ENCODE measurements at regions not wholly inside any gene's neighbourhood (a gene's known extent, or its start where the extent isn't known, plus 50 kb on each side); places are given as distances from the start of the nearest gene placed in this dataset.
"Not testable (repeated sequence)": the region's sequence is repeated elsewhere in the genome, so short reads cannot be mapped to it uniquely, and the experiment has no call there.

DNA sequence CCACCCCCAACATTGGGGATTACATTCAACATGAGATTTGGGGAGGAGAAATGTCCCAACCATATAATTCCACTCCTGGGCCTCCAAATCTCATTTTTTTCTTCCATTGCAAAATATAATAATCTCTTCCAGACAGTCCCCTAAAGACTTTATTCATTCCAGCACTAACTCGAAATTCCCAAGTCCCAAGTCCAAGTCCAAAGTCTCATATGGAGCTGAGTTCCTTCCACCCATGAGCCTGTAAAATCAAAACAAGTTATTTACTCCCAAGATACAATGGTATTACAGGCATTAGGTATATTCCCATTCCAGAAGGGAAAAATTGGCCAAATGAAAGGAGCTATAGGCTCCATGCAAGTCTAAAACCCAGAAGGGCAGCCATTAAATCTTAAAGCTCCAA is 56.7 kb downstream of the P2RY1 start:
- Histone ChIP-seq H3K9me3 (ENCODE audit: control insufficient read depth, low read length) (no peaks in the 10 kb centered on the region), H3K36me3 (ENCODE audit: control insufficient read depth, insufficient read depth, low read length) (no peaks in the 10 kb centered on the region), H3K4me3 (ENCODE audit: low read length) (no peak overlapping the region), H3K4me1 (ENCODE audit: control insufficient read depth, insufficient read depth, low read length) (no peaks in the 10 kb centered on the region), H3K9ac (ENCODE audit: low read length) (no peak overlapping the region), H3K27me3 (ENCODE audit: control insufficient read depth, insufficient read depth, low read length) (peaks cover 3% of the 10 kb centered on the region)

DNA sequence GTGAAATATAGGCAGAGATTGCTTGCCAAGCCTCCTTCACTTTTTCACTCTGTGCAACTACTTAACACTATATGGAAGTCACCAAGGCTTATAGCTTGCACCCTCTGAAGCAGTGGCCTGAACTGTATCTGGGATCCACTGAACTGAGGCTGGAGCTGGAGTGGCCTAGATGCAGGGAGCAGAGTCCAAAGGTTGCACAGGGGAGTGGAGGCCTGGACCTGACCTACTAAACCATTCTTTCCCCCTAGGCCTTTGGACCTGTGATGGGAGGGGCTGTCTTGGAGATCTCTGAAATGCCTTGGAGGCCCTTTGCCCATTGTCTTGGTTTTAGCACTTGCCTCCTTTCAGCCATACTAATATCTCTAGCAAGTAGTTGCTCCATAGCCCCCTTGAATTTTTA is 57.5 kb downstream of the P2RY1 start:
- Histone ChIP-seq H3K4me3 (ENCODE audit: low read length) (no peak overlapping the region), H3K4me1 (ENCODE audit: control insufficient read depth, insufficient read depth, low read length) (no peaks in the 10 kb centered on the region), H3K27me3 (ENCODE audit: control insufficient read depth, insufficient read depth, low read length) (peaks cover 3% of the 10 kb centered on the region), H3K9me3 (ENCODE audit: control insufficient read depth, low read length) (no peaks in the 10 kb centered on the region), H3K36me3 (ENCODE audit: control insufficient read depth, insufficient read depth, low read length) (no peaks in the 10 kb centered on the region), H3K9ac (ENCODE audit: low read length) (no peak overlapping the region)

DNA sequence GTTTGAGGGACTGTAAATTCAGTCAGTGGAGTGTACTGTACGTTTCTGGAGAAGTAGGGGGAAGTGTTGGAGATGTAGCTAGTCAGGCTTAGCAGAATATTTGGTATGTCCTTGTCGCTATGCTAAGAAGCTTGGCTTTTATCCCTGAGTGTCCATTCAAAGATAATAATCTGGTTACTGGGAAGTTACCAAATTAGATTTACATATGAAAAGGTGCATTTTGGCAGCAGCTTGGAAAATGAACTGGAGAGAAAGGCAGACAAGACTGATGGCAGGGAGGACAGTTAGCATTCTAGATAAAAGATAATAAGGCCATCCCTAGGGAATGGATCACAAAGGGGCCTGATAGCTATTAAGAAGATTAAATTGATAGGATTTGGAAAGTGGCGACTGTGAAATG is 58.7 kb downstream of the P2RY1 start:
- H3K9me3 ChIP-seq (ENCODE audit: control insufficient read depth, low read length): no peaks in the 10 kb centered on the region
- H3K9ac ChIP-seq (ENCODE audit: low read length): no peak overlapping the region
- no peak overlapping the region for H3K4me3 ChIP-seq (ENCODE audit: low read length)
- H3K27me3 ChIP-seq (ENCODE audit: control insufficient read depth, insufficient read depth, low read length): peaks cover 3% of the 10 kb centered on the region
- no peaks in the 10 kb centered on the region for H3K4me1 ChIP-seq (ENCODE audit: control insufficient read depth, insufficient read depth, low read length)
- no peaks in the 10 kb centered on the region for H3K36me3 ChIP-seq (ENCODE audit: control insufficient read depth, insufficient read depth, low read length)

DNA sequence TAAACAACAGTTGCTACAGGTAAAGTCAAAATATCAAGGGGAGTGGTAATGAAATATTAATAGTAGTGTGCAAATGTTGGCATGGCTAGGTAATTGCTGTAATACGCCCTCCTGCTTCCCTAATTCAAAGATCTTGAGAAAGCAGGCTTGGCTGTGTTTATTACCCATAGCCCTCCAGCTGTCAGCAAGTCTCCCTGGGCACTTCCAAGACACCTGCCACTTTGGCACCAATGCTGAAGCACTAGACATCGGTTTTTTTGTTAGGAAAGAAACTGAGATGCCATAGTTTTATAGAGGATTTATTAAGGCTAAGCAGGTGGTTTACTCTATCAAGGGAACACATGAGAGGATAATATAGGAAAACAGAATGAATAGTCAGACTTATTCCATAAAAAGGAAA is 64.4 kb downstream of the P2RY1 start:
- Histone ChIP-seq H3K4me3 (ENCODE audit: low read length) (no peak overlapping the region), H3K27me3 (ENCODE audit: control insufficient read depth, insufficient read depth, low read length) (peaks cover 3% of the 10 kb centered on the region), H3K4me1 (ENCODE audit: control insufficient read depth, insufficient read depth, low read length) (no peaks in the 10 kb centered on the region), H3K9me3 (ENCODE audit: control insufficient read depth, low read length) (no peaks in the 10 kb centered on the region), H3K9ac (ENCODE audit: low read length) (no peak overlapping the region), H3K36me3 (ENCODE audit: control insufficient read depth, insufficient read depth, low read length) (no peaks in the 10 kb centered on the region)

DNA sequence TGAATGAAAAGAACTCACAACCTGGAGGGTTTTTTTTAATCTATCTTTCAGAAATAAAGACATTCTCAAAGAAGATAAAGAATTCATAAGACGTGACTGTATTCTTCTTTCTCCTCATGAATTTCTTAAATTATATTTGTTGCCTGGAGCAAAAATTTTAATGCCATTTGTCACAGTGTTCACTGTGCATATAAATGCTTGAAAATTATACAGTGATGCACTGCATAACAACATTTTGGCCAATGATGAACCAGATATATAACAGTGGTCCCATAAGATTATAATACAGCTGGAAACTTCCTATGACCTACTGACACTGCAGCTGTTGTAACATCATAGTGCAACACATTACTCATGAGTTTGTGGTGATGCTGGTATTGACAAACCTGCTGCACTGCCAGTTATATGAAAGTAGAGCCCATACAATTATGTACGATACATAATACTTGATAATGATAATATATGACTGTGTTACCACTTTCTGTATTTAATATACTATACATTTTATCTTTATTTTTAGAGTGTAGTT is 67.3 kb downstream of the P2RY1 start:
- Histone ChIP-seq H3K36me3 (ENCODE audit: control insufficient read depth, insufficient read depth, low read length) (no peaks in the 10 kb centered on the region), H3K4me1 (ENCODE audit: control insufficient read depth, insufficient read depth, low read length) (no peaks in the 10 kb centered on the region), H3K4me3 (ENCODE audit: low read length) (no peak overlapping the region), H3K9me3 (ENCODE audit: control insufficient read depth, low read length) (no peaks in the 10 kb centered on the region), H3K9ac (ENCODE audit: low read length) (no peak overlapping the region), H3K27me3 (ENCODE audit: control insufficient read depth, insufficient read depth, low read length) (no peaks in the 10 kb centered on the region)

DNA sequence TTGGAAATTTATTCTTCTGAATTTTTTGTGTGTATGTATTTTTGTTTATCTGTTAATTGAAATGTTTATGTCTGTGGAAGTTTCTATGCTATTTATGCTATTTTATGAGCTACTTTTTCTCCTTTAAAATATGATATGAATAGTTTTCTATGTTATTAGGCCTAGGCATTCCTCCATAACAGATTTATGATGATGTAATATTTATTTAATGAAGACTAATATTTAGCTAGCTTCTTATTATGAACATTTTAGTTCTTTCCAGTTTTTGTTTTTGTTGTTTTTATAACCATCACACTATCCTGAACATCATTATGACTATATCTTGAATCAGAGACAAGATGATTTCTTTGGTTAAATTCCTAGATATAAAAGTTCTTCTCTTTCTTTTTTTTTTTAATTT is 70.7 kb downstream of the P2RY1 start:
- H3K27me3 ChIP-seq (ENCODE audit: control insufficient read depth, insufficient read depth, low read length): no peaks in the 10 kb centered on the region
- no peaks in the 10 kb centered on the region for H3K36me3 ChIP-seq (ENCODE audit: control insufficient read depth, insufficient read depth, low read length)
- no peak overlapping the region for H3K9ac ChIP-seq (ENCODE audit: low read length)
- H3K9me3 ChIP-seq (ENCODE audit: control insufficient read depth, low read length): no peaks in the 10 kb centered on the region
- no peak overlapping the region for H3K4me3 ChIP-seq (ENCODE audit: low read length)
- no peaks in the 10 kb centered on the region for H3K4me1 ChIP-seq (ENCODE audit: control insufficient read depth, insufficient read depth, low read length)

DNA sequence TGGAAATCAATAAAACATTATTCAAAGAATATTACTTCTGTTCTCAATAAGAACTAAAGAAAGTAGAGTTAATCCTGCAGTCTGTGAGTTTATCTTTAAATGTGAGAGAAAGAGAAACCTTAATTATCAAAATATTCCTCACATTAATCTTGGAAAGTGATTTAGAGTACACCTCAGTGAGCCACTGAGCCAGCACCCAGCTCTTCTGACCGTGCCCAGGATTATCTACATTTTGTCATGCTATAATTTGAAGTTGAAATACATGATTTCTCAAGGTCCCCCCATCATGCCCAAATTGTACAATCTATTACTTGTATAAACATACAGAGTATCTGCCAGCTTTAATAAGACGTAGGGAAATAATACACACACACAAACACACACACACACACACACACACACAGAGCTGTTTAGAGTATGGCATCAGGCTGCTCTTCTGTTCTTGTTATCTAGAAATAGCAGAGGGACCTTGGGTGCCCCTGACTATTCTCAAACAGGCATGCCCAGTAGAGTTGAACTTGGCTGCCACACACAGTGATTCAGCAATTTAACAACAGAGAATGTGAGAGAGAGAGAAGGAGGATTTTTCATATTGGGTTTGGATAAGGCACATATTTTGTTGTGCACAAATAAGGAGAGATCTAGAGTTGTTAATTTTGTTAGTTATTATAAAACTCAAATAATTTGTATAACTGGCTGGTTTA is 74.4 kb downstream of the P2RY1 start:
- H3K9ac ChIP-seq (ENCODE audit: low read length): no peak overlapping the region
- H3K27me3 ChIP-seq (ENCODE audit: control insufficient read depth, insufficient read depth, low read length): no peaks in the 10 kb centered on the region
- H3K9me3 ChIP-seq (ENCODE audit: control insufficient read depth, low read length): no peaks in the 10 kb centered on the region
- H3K4me1 ChIP-seq (ENCODE audit: control insufficient read depth, insufficient read depth, low read length): no peaks in the 10 kb centered on the region
- no peaks in the 10 kb centered on the region for H3K36me3 ChIP-seq (ENCODE audit: control insufficient read depth, insufficient read depth, low read length)
- no peak overlapping the region for H3K4me3 ChIP-seq (ENCODE audit: low read length)

DNA sequence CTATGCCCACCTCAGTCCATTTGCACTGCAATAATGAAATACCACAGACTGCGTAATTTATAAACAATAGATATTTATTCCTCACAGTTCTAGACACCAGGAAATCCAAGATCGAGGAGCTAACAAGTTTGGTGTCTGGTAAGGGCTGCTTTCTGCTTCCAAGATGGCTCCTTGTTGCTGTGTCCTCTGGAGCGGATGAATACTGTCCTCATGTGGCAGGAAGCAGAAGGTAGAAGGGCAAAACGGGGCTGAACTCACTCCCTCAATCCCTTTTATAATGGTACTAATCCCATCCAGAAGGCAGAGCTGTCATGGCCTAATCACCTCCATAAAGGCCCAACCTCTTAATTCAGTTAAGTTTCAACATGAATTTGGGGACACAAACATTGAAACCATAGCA is 75.3 kb downstream of the P2RY1 start:
- Histone ChIP-seq H3K9ac (ENCODE audit: low read length) (no peak overlapping the region), H3K4me1 (ENCODE audit: control insufficient read depth, insufficient read depth, low read length) (no peaks in the 10 kb centered on the region), H3K36me3 (ENCODE audit: control insufficient read depth, insufficient read depth, low read length) (no peaks in the 10 kb centered on the region), H3K4me3 (ENCODE audit: low read length) (no peak overlapping the region), H3K9me3 (ENCODE audit: control insufficient read depth, low read length) (no peaks in the 10 kb centered on the region), H3K27me3 (ENCODE audit: control insufficient read depth, insufficient read depth, low read length) (no peaks in the 10 kb centered on the region)

DNA sequence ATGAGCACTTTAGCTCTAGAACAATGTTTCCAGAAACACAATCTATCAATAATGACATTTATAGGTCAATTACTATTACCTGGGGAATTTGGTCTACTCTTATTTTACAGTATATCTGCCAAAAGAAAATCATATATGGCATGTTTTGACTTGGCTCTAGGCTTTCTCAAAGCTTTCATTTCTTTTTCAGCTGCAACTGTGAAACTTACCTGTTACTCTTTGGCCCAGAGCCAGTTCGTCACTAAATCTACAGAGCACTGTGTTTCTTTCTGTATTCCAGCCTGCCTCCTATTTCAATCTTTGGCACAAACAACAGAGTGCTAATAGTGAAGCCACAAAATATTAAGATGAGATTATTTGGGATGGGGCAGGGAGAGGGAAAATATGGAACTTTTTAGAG is 76.0 kb downstream of the P2RY1 start:
- no peaks in the 10 kb centered on the region for H3K9me3 ChIP-seq (ENCODE audit: control insufficient read depth, low read length)
- no peaks in the 10 kb centered on the region for H3K36me3 ChIP-seq (ENCODE audit: control insufficient read depth, insufficient read depth, low read length)
- H3K4me3 ChIP-seq (ENCODE audit: low read length): no peak overlapping the region
- H3K27me3 ChIP-seq (ENCODE audit: control insufficient read depth, insufficient read depth, low read length): no peaks in the 10 kb centered on the region
- H3K9ac ChIP-seq (ENCODE audit: low read length): no peak overlapping the region
- H3K4me1 ChIP-seq (ENCODE audit: control insufficient read depth, insufficient read depth, low read length): no peaks in the 10 kb centered on the region

DNA sequence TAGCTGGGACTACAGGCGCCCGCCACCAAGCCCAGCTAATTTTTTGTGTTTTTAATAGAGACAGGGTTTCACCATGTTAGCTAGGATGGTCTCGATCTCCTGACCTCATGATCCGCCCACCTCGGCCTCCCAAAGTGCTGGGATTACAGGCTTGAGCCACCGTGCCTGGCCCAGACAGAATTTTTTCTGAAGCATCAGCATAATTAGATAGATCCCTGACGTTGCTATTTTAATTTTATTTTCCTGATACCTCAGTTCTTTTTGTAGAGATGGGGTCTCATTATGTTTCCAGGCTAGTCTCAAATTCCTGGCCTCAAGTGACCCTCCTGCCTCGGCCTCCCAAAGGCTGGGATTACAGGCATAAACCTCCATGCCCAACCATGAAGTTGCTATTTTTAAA is 79.8 kb downstream of the P2RY1 start:
- H3K9me3 ChIP-seq (ENCODE audit: control insufficient read depth, low read length); H3K4me1 ChIP-seq (ENCODE audit: control insufficient read depth, insufficient read depth, low read length); H3K36me3 ChIP-seq (ENCODE audit: control insufficient read depth, insufficient read depth, low read length); H3K4me3 ChIP-seq (ENCODE audit: low read length); H3K27me3 ChIP-seq (ENCODE audit: control insufficient read depth, insufficient read depth, low read length); H3K9ac ChIP-seq (ENCODE audit: low read length): not testable (repeated sequence)

DNA sequence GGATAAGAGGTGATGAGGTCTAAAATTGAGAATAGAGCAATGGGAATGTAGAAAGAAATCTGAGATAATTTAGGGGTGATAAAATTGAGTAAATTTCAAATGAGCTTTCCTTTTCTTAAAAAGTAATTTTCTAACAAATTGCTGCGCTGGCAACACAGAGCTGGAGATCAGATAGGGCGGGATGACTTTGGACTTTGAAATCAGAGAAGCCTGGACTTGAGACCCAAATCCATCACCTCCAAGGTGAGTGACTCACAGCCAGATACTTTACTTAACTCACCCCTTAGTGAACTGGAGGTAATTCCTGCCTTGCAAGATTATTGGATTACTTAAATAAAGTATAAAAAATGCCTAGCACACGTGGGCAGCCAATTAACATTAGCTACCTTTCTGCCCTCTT is 80.8 kb downstream of the P2RY1 start:
- H3K4me1 ChIP-seq (ENCODE audit: control insufficient read depth, insufficient read depth, low read length): no peaks in the 10 kb centered on the region
- H3K9me3 ChIP-seq (ENCODE audit: control insufficient read depth, low read length): no peaks in the 10 kb centered on the region
- H3K9ac ChIP-seq (ENCODE audit: low read length): no peak overlapping the region
- no peaks in the 10 kb centered on the region for H3K27me3 ChIP-seq (ENCODE audit: control insufficient read depth, insufficient read depth, low read length)
- no peaks in the 10 kb centered on the region for H3K36me3 ChIP-seq (ENCODE audit: control insufficient read depth, insufficient read depth, low read length)
- H3K4me3 ChIP-seq (ENCODE audit: low read length): no peak overlapping the region

DNA sequence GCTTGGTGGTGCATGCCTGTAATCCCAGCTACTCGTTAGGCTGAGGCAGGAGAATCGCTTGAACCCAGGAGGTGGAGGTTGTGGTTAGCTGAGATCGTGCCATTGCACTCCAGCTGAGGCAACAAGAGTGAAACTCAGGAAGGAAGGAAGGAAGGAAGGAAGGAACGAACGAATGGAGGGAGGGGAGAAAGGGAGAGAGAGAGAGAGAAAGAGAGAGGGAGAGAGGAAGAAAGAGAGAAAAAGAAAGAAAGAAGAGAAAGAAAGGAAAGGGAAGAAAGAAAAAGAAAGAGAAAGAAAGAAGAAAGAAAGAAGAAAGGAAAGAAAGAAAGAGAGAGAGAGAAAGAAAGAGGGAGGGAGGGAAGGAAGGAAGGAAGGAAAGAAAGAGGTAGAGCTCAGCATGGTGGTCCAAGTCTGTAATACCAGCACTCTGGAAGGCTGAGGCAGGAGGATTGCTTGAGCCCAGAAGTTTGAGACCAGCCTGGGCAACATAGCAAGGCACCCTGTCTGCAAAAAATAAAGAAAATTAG is 81.9 kb downstream of the P2RY1 start:
- Histone ChIP-seq H3K36me3 (ENCODE audit: control insufficient read depth, insufficient read depth, low read length) (no peaks in the 10 kb centered on the region), H3K27me3 (ENCODE audit: control insufficient read depth, insufficient read depth, low read length) (no peaks in the 10 kb centered on the region), H3K4me3 (ENCODE audit: low read length) (no peak overlapping the region), H3K9me3 (ENCODE audit: control insufficient read depth, low read length) (no peaks in the 10 kb centered on the region), H3K4me1 (ENCODE audit: control insufficient read depth, insufficient read depth, low read length) (no peaks in the 10 kb centered on the region), H3K9ac (ENCODE audit: low read length) (no peak overlapping the region)

DNA sequence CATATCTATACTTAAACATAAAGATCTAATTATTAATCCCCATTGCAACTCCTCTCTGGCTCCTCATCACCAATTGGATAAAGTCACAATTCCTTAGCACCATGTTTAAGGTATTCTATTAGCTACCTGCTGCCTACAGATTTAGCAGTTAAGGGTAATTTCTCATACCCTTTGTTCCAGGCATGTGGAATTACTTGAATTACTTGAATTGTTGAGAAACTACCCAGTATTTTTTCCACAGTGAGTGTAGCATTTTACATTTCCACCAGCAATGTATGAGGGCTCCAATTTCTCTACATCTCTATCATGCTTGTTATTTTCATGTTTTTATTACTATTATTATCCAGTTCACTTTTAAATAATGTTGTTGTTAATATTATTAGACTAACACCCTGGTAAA is 86.4 kb downstream of the P2RY1 start:
- Histone ChIP-seq H3K36me3 (ENCODE audit: control insufficient read depth, insufficient read depth, low read length) (no peaks in the 10 kb centered on the region), H3K9me3 (ENCODE audit: control insufficient read depth, low read length) (no peaks in the 10 kb centered on the region)

More for the DNA sequence above, 86.4 kb downstream of the P2RY1 start:
- no peaks in the 10 kb centered on the region for H3K4me1 ChIP-seq (ENCODE audit: control insufficient read depth, insufficient read depth, low read length)
- H3K4me3 ChIP-seq (ENCODE audit: low read length): no peak overlapping the region
- no peaks in the 10 kb centered on the region for H3K27me3 ChIP-seq (ENCODE audit: control insufficient read depth, insufficient read depth, low read length)
- H3K9ac ChIP-seq (ENCODE audit: low read length): no peak overlapping the region

Measured in mucosa of stomach (tissue), 1 donor.